ENCODE measurements at regions not wholly inside any gene's neighbourhood (a gene's known extent, or its start where the extent isn't known, plus 50 kb on each side); places are given as distances from the start of the nearest gene placed in this dataset.

DNA sequence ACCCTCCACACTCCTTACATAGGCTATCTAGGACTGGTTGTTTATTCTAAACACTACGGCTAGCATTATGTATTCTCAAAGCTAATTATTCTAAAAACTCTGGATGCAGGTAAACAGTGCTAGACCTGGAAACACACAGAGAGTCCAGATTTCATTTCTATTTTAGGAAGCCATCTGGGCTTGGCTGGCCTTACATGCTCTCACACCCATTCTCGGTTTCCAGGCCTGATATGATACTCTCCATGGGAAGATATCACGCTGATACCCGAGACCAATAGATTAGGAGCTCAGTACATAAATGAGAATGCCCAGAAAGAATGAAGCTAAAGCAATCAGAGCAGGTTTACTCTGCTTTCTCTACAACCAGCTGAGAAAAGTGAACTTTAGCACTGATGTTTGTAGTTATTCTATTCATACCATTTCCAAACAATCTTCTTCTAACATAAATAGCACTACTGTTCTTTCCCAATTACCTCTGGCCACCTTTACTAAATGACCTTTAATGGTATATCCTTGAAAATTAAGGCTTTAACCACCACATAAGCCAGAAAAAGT lies 973.3 kb downstream of the PCDH18 start:
- no peaks in the 10 kb centered on the region for H3K9me3 Mint-ChIP-seq (ENCODE audit: unreplicated experiment)
- no peak for DNase-seq
- TF ChIP-seq, protein P1, sequence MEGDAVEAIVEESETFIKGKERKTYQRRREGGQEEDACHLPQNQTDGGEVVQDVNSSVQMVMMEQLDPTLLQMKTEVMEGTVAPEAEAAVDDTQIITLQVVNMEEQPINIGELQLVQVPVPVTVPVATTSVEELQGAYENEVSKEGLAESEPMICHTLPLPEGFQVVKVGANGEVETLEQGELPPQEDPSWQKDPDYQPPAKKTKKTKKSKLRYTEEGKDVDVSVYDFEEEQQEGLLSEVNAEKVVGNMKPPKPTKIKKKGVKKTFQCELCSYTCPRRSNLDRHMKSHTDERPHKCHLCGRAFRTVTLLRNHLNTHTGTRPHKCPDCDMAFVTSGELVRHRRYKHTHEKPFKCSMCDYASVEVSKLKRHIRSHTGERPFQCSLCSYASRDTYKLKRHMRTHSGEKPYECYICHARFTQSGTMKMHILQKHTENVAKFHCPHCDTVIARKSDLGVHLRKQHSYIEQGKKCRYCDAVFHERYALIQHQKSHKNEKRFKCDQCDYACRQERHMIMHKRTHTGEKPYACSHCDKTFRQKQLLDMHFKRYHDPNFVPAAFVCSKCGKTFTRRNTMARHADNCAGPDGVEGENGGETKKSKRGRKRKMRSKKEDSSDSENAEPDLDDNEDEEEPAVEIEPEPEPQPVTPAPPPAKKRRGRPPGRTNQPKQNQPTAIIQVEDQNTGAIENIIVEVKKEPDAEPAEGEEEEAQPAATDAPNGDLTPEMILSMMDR (IDR thresholded peaks at IDR 0.05; ENCODE audit: partially characterized antibody, unreplicated experiment) = no peak
- no peak overlapping the region for H3K27ac Mint-ChIP-seq (ENCODE audit: unreplicated experiment)
- no peaks in the 10 kb centered on the region for H3K36me3 Mint-ChIP-seq (ENCODE audit: unreplicated experiment)
- no peak overlapping the region for H3K4me3 Mint-ChIP-seq (ENCODE audit: unreplicated experiment)
- H3K4me1 Mint-ChIP-seq (ENCODE audit: low read depth, unreplicated experiment) = peaks cover 11% of the 10 kb centered on the region
- H3K27me3 Mint-ChIP-seq (ENCODE audit: unreplicated experiment) = peaks cover 2% of the 10 kb centered on the region

DNA sequence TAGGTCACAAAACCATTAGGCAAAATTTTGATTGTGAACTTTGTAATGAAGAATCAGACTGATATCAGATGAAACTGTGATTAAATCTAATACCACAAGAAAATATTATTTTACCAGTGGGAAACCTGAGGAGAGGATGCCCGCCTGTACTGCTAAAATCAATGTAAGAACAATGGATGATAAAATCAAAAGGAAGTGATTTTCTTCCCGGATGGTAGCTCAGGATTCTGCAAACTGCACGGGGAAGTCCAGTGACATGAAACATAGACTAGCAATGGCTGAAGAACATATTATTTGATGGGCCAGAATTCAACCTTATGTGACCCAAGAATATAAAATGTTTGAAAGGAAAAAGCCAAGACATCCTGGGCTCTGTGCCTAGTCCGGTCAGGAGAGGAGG lies 974.9 kb downstream of the PCDH18 start:
- Mint-ChIP-seq H3K4me1 (ENCODE audit: low read depth, unreplicated experiment) (peaks cover 11% of the 10 kb centered on the region), H3K27ac (ENCODE audit: unreplicated experiment) (no peak overlapping the region), H3K27me3 (ENCODE audit: unreplicated experiment) (peaks cover 2% of the 10 kb centered on the region), H3K4me3 (ENCODE audit: unreplicated experiment) (no peak overlapping the region), H3K9me3 (ENCODE audit: unreplicated experiment) (no peaks in the 10 kb centered on the region), H3K36me3 (ENCODE audit: unreplicated experiment) (no peaks in the 10 kb centered on the region)
- no peak for DNase-seq
- TF ChIP-seq, protein P1 (IDR thresholded peaks at IDR 0.05; ENCODE audit: partially characterized antibody, unreplicated experiment) = no peak

DNA sequence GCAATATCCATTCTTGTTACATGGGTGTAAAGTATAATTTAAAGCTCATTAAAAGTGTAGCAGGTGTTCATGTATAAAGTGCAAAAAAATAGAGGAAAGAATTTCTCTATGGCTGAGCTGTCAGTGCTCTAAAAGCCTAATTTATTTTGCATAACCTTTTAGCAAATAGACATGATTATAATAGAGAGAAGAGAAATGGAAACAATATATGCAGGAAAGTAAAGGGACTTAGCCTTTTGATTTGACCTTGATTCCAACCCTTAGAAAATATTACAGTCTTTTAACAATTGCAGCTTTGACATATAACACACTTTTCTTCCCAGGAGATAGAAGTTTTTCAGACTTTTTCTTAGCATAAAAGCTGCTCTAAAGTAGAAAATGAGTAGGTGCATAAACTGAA lies 978.3 kb downstream of the PCDH18 start:
- Mint-ChIP-seq H3K36me3 (ENCODE audit: unreplicated experiment) (no peaks in the 10 kb centered on the region), H3K27ac (ENCODE audit: unreplicated experiment) (no peak overlapping the region), H3K4me3 (ENCODE audit: unreplicated experiment) (no peak overlapping the region), H3K27me3 (ENCODE audit: unreplicated experiment) (peaks cover 1% of the 10 kb centered on the region), H3K9me3 (ENCODE audit: unreplicated experiment) (no peaks in the 10 kb centered on the region), H3K4me1 (ENCODE audit: low read depth, unreplicated experiment) (peaks cover 3% of the 10 kb centered on the region)
- TF ChIP-seq, protein P1 (IDR thresholded peaks at IDR 0.05; ENCODE audit: partially characterized antibody, unreplicated experiment) = no peak
- DNase-seq = no peak

DNA sequence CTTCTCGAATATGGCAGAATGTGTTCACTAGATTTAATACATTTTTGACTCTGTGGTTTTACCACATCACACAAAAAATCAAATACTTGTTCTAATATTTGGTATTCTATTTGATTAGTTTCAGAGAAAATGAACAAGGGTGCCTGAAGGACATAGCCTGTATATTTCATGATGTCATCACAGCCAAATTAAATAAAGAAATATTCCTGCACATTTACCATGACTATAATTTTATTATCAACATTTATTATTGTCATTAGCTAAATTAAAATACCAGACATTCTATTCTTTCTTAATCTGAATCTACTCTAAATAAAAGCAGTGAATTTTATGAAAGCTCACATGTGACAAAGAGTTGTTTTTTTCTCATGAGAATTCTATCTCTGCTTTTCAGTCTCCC lies 980.5 kb downstream of the PCDH18 start:
- H3K36me3 Mint-ChIP-seq (ENCODE audit: unreplicated experiment) = no peaks in the 10 kb centered on the region
- TF ChIP-seq, protein P1 (IDR thresholded peaks at IDR 0.05; ENCODE audit: partially characterized antibody, unreplicated experiment) = no peak
- no peak overlapping the region for H3K4me3 Mint-ChIP-seq (ENCODE audit: unreplicated experiment)
- H3K4me1 Mint-ChIP-seq (ENCODE audit: low read depth, unreplicated experiment) = no peaks in the 10 kb centered on the region
- no peak overlapping the region for H3K27ac Mint-ChIP-seq (ENCODE audit: unreplicated experiment)
- no peaks in the 10 kb centered on the region for H3K27me3 Mint-ChIP-seq (ENCODE audit: unreplicated experiment)
- DNase-seq = no peak
- H3K9me3 Mint-ChIP-seq (ENCODE audit: unreplicated experiment) = no peaks in the 10 kb centered on the region

DNA sequence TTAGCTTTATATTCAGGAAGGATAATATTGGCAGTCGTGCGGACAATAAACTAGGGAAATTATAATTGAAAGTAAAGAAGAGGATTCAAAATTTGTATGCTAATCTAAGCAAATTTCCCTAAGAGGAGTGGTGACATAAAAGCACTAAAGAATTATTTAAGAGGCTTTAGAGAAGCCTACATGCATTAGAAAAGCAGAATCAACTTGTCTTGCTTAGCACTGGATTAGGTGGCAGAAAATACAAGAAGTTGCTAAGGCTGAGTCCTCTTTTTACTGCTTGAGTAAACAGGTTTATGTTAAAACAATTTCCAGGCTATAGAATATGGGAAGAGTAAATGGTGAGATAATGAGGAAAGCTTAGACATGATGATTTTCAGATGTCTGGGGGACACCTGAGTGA lies 991.5 kb downstream of the PCDH18 start:
- Mint-ChIP-seq H3K4me1 (ENCODE audit: low read depth, unreplicated experiment) (no peaks in the 10 kb centered on the region), H3K9me3 (ENCODE audit: unreplicated experiment) (no peaks in the 10 kb centered on the region), H3K36me3 (ENCODE audit: unreplicated experiment) (no peaks in the 10 kb centered on the region), H3K4me3 (ENCODE audit: unreplicated experiment) (no peak overlapping the region), H3K27me3 (ENCODE audit: unreplicated experiment) (no peaks in the 10 kb centered on the region), H3K27ac (ENCODE audit: unreplicated experiment) (no peak overlapping the region)
- DNase-seq = no peak
- TF ChIP-seq, protein P1 (IDR thresholded peaks at IDR 0.05; ENCODE audit: partially characterized antibody, unreplicated experiment) = no peak

All from glutamatergic neuron (in vitro differentiated cells).